Suprapubic skin (tissue), 4 donors: ENCODE measurements at regions not wholly inside any gene's neighbourhood (a gene's known extent, or its start where the extent isn't known, plus 50 kb on each side); places are given as distances from the start of the nearest gene placed in this dataset.

Source experiments
- DNase-seq, 2 donors: peaks; one replicate each; pipeline ENCODE4 v3.0.0-alpha.2; 2019; ENCODE audit warnings: low spot score in 2 of 2
- H3K27ac ChIP-seq: fragments of 200-600 bp; sonication (generic); one replicate; pipeline ENCODE4 v1.5.1; 2019
- H3K27me3 ChIP-seq: fragments of 200-600 bp; sonication (generic); one replicate; pipeline ENCODE4 v1.5.1; 2019
- H3K36me3 ChIP-seq: fragments of 200-600 bp; sonication (generic); one replicate; pipeline ENCODE4 v1.5.1; 2019
- H3K4me1 ChIP-seq: fragments of 200-600 bp; sonication (generic); one replicate; pipeline ENCODE4 v1.5.1; 2019
- H3K4me3 ChIP-seq: fragments of 200-600 bp; sonication (generic); one replicate; pipeline ENCODE4 v1.5.1; 2019; ENCODE audit warnings: mild to moderate bottlenecking
- H3K9me3 ChIP-seq: fragments of 200-600 bp; sonication (generic); one replicate; pipeline ENCODE4 v1.5.1; 2019
- CTCF ChIP-seq, 2 donors: fragments of 200-600 bp in 1 of 2; fragments of 450-650 bp in 1 of 2; sonication (generic) in 1 of 2; IDR thresholded peaks; one replicate each; pipeline ENCODE4 v1.5.1; 2016 to 2019; ENCODE audit warnings: antibody characterized with exemption in 2 of 2, mild to moderate bottlenecking in 1 of 2, moderate library complexity in 1 of 2
- EP300 ChIP-seq: sonication (generic); formaldehyde crosslinking; IDR thresholded peaks from one replicate; pipeline ENCODE4 v1.6.1; 2017; ENCODE audit warnings: antibody characterized with exemption
- POLR2A ChIP-seq, 2 donors: fragments of 450-650 bp; IDR thresholded peaks; one replicate each; pipeline ENCODE4 v1.6.1; 2017; ENCODE audit warnings: antibody characterized with exemption in 2 of 2, mild to moderate bottlenecking in 2 of 2, moderate library complexity in 2 of 2
- POLR2AphosphoS5 ChIP-seq, 3 donors: sonication (generic); formaldehyde crosslinking; IDR thresholded peaks; one replicate each; pipeline ENCODE4 v1.6.1; 2017; ENCODE audit warnings: antibody characterized with exemption in 3 of 3
- WGBS: methylation state at CpG from one replicate; pipeline ENCODE4 v1.1.5; 2018; 5-methylcytosine and 5-hydroxymethylcytosine counted together

- H3K27ac ChIP-seq: no peak overlapping the region
- no peaks in the 10 kb centered on the region for H3K4me1 ChIP-seq
- TF ChIP-seq POLR2AphosphoS5 (IDR thresholded peaks at IDR 0.05) (no peak), CTCF (IDR thresholded peaks at IDR 0.05) (no peak), EP300 (no peak), POLR2A (IDR thresholded peaks at IDR 0.05) (no peak)
- H3K27me3 ChIP-seq: no peaks in the 10 kb centered on the region
- no peak overlapping the region for H3K4me3 ChIP-seq
- H3K36me3 ChIP-seq: no peaks in the 10 kb centered on the region
- DNase-seq: no peak
- 82% methylated on average over 2 of the region's 2 CpGs for WGBS
- H3K9me3 ChIP-seq: peaks cover 3% of the 10 kb centered on the region
These were observed 483.5 kb upstream of the POT1 start for GRCh38 chr7:125412890-125413665.

- H3K27ac ChIP-seq: no peak overlapping the region
- TF ChIP-seq CTCF (IDR thresholded peaks at IDR 0.05) (no peak), POLR2AphosphoS5 (IDR thresholded peaks at IDR 0.05) (no peak), POLR2A (IDR thresholded peaks at IDR 0.05) (no peak)
These were observed 480.3 kb upstream of the POT1 start for GRCh38 chr7:125409921-125410320.

GRCh38 chr7:125406111-125406510 is 476.5 kb upstream of the POT1 start:
- H3K4me1 ChIP-seq: no peaks in the 10 kb centered on the region
- no peaks in the 10 kb centered on the region for H3K27me3 ChIP-seq
- H3K4me3 ChIP-seq: no peak overlapping the region
- no peak for DNase-seq
- no peak overlapping the region for H3K27ac ChIP-seq
- no peaks in the 10 kb centered on the region for H3K36me3 ChIP-seq
- WGBS: 51% methylated on average over 1 of the region's 1 CpG
- H3K9me3 ChIP-seq: no peaks in the 10 kb centered on the region
- TF ChIP-seq EP300: no peak
- no peak for TF ChIP-seq CTCF (IDR thresholded peaks at IDR 0.05)

More at GRCh38 chr7:125409921-125410320, 480.3 kb upstream of the POT1 start:
- H3K9me3 ChIP-seq: no peaks in the 10 kb centered on the region
- H3K27me3 ChIP-seq: no peaks in the 10 kb centered on the region
- DNase-seq: no peak
- H3K4me3 ChIP-seq: no peak overlapping the region
- no peaks in the 10 kb centered on the region for H3K4me1 ChIP-seq
- no peaks in the 10 kb centered on the region for H3K36me3 ChIP-seq

GRCh38 chr7:125399408-125399807 is 469.8 kb upstream of the POT1 start:
- Histone ChIP-seq H3K4me3 (no peak overlapping the region), H3K27ac (no peak overlapping the region), H3K4me1 (no peaks in the 10 kb centered on the region), H3K27me3 (no peaks in the 10 kb centered on the region), H3K9me3 (no peaks in the 10 kb centered on the region), H3K36me3 (no peaks in the 10 kb centered on the region)
- TF ChIP-seq POLR2A (IDR thresholded peaks at IDR 0.05) (no peak), POLR2AphosphoS5 (IDR thresholded peaks at IDR 0.05) (no peak), CTCF (IDR thresholded peaks at IDR 0.05) (no peak), EP300 (no peak)
- DNase-seq: no peak
- WGBS: 87% methylated on average over 3 of the region's 3 CpGs

- no peak for DNase-seq
- Histone ChIP-seq H3K36me3 (no peaks in the 10 kb centered on the region), H3K27ac (no peak overlapping the region), H3K4me1 (no peaks in the 10 kb centered on the region), H3K27me3 (no peaks in the 10 kb centered on the region), H3K4me3 (no peak overlapping the region), H3K9me3 (no peaks in the 10 kb centered on the region)
- TF ChIP-seq CTCF (IDR thresholded peaks at IDR 0.05) (no peak), POLR2AphosphoS5 (IDR thresholded peaks at IDR 0.05) (no peak), EP300 (no peak), POLR2A (IDR thresholded peaks at IDR 0.05) (no peak)
- 59% methylated on average over 4 of the region's 4 CpGs for WGBS
These were observed 467.0 kb upstream of the POT1 start for GRCh38 chr7:125396466-125397151.
